B cell (primary cell): ENCODE measurements at regions not wholly inside any gene's neighbourhood (a gene's known extent, or its start where the extent isn't known, plus 50 kb on each side); places are given as distances from the start of the nearest gene placed in this dataset.

Experiments used
- ATAC-seq: fragments of 200-7000 bp; cut with Tn5 transposase; one replicate; pipeline ENCODE4 v1.10.0; 2021; ENCODE audit warnings: low read depth, mild to moderate bottlenecking, moderate number of reproducible peaks, moderate library complexity
- CTCF ChIA-PET: fragments of 350-600 bp; sonication (Branson Sonifier 250); formaldehyde crosslinking; loops from one replicate; lab custom pipeline; 2021; ENCODE audit warnings: antibody characterized with exemption, inconsistent platforms; lab: Charles Lee
- POLR2A ChIA-PET: fragments of 350-600 bp; sonication (Branson Sonifier 250); formaldehyde crosslinking; loops from one replicate; lab custom pipeline; 2021; ENCODE audit warnings: antibody characterized with exemption; lab: Charles Lee
- DNase-seq: peaks from one replicate; pipeline ENCODE4 v3.0.0; 2013
- H2AFZ ChIP-seq: 2 replicates; pipeline ENCODE4 v1.6.1; 2012; ENCODE audit warnings: mild to moderate bottlenecking, low read depth, low read length; ENCODE audit not compliant: insufficient read depth, poor library complexity, severe bottlenecking
- H3K27ac ChIP-seq, 2 donors: 1 replicate in 1 of 2; 2 replicates in 1 of 2; pipeline ENCODE4 v1.5.1; 2012 to 2013; ENCODE audit warnings: low read length in 2 of 2, mild to moderate bottlenecking in 2 of 2, moderate library complexity in 1 of 2
- H3K27me3 ChIP-seq, 4 experiments: fragments of 200-600 bp in 1 of 4; sonication (generic) in 1 of 4; replicated peaks in 1 of 4; 1 replicate in 2 of 4; 2 replicates in 2 of 4; pipeline versions ENCODE4 v1.6.1 to v1.7.0; 2013 to 2016; ENCODE audit warnings: low read length in 3 of 4, mild to moderate bottlenecking in 2 of 4, mixed read lengths in 1 of 4, moderate library complexity in 1 of 4; ENCODE audit not compliant: insufficient read depth in 4 of 4, control insufficient read depth in 3 of 4; ENCODE audit errors: control extremely low read depth in 1 of 4
- H3K36me3 ChIP-seq, 2 experiments: replicated peaks in 1 of 2; 1 replicate in 1 of 2; 2 replicates in 1 of 2; pipeline versions ENCODE4 v1.6.1 to v1.7.1; 2013; ENCODE audit warnings: low read length in 1 of 2; ENCODE audit not compliant: insufficient read depth in 2 of 2, control insufficient read depth in 1 of 2; ENCODE audit errors: control extremely low read depth in 1 of 2, extremely low read depth in 1 of 2
- H3K4me1 ChIP-seq, 2 donors: fragments of 200-600 bp in 1 of 2; sonication (generic) in 1 of 2; 1 replicate in 1 of 2; 2 replicates in 1 of 2; pipeline versions ENCODE4 v1.5.1 to v1.6.1; 2013 to 2017; ENCODE audit warnings: low read length in 2 of 2; ENCODE audit not compliant: control insufficient read depth in 2 of 2, insufficient read depth in 2 of 2
- H3K4me2 ChIP-seq: replicated peaks from 2 replicates; pipeline ENCODE3; 2012; ENCODE audit warnings: mild to moderate bottlenecking, low read depth, low read length; ENCODE audit not compliant: poor library complexity, severe bottlenecking
- H3K4me3 ChIP-seq, 5 experiments: fragments of 200-600 bp in 1 of 5; sonication (generic) in 1 of 5; 1 replicate in 3 of 5; 2 replicates in 2 of 5; pipeline versions ENCODE4 v1.5.1 to v1.7.0; 2011 to 2016; ENCODE audit warnings: low read length in 4 of 5, mild to moderate bottlenecking in 4 of 5, low read depth in 2 of 5, control low read depth in 1 of 5, moderate library complexity in 1 of 5; ENCODE audit not compliant: insufficient read depth in 1 of 5; ENCODE audit errors: control extremely low read depth in 1 of 5, extremely low read depth in 1 of 5
- H3K79me2 ChIP-seq: fragments of 200-600 bp; sonication (generic); one replicate; pipeline ENCODE4 v1.6.0; 2016; ENCODE audit warnings: low read length; ENCODE audit not compliant: control insufficient read depth, insufficient read depth
- H3K9ac ChIP-seq: fragments of 200-600 bp; sonication (generic); 2 replicates; pipeline ENCODE4 v1.6.1; 2017; ENCODE audit warnings: mild to moderate bottlenecking, low read length, moderate library complexity
- H3K9me3 ChIP-seq, 3 donors: one replicate each; pipeline versions ENCODE4 v1.6.1 to v1.7.1; 2013; ENCODE audit warnings: low read length in 2 of 3; ENCODE audit not compliant: control insufficient read depth in 2 of 3, insufficient read depth in 1 of 3; ENCODE audit errors: control extremely low read depth in 1 of 3
- H4K20me1 ChIP-seq: 2 replicates; pipeline ENCODE4 v1.6.0; 2012; ENCODE audit warnings: mild to moderate bottlenecking, low read length; ENCODE audit not compliant: insufficient read depth, control insufficient read depth, poor library complexity, severe bottlenecking
- H3K27ac Mint-ChIP-seq: one replicate; pipeline ENCODE4 v1.8.0; 2021; ENCODE audit warnings: mixed read lengths
- H3K27me3 Mint-ChIP-seq: one replicate; pipeline ENCODE4 v1.8.0; 2021; ENCODE audit warnings: mixed read lengths
- H3K4me1 Mint-ChIP-seq: one replicate; pipeline ENCODE4 v1.8.0; 2021; ENCODE audit warnings: mixed read lengths
- H3K4me3 Mint-ChIP-seq: one replicate; pipeline ENCODE4 v1.8.0; 2021; ENCODE audit warnings: mixed read lengths
- H3K9me3 Mint-ChIP-seq: one replicate; pipeline ENCODE4 v1.8.0; 2022; ENCODE audit warnings: mixed read lengths; ENCODE audit not compliant: insufficient read depth
- CTCF ChIP-seq: fragments of 200-600 bp; IDR thresholded peaks from one replicate; pipeline ENCODE4 v1.8.0; 2022; ENCODE audit warnings: antibody characterized with exemption, mild to moderate bottlenecking
- EZH2 ChIP-seq: IDR thresholded peaks from 2 replicates; pipeline ENCODE4 v1.6.1; 2012; ENCODE audit warnings: borderline replicate concordance, low read depth, mild to moderate bottlenecking, moderate library complexity, low read length; ENCODE audit not compliant: insufficient read depth, poor library complexity, severe bottlenecking
- WGBS: methylation state at CpG from one replicate; pipeline ENCODE4 v1.1.5; 2013; ENCODE audit warnings: missing lambda C conversion rate; ENCODE audit not compliant: insufficient coverage; 5-methylcytosine and 5-hydroxymethylcytosine counted together
- intact Hi-C: fragments of 100-400 bp; cut with micrococcal nuclease; formaldehyde crosslinking; loops from one replicate; pipeline ENCODE4 v1.10.0; 2022

GRCh38 chr16:55988013-55988412, 112.8 kb upstream of the CES5A start:
- Mint-ChIP-seq H3K4me3 (no peak overlapping the region), H3K27me3 (peaks cover 12% of the 10 kb centered on the region)

GRCh38 chr16:55982597-55982996, 107.4 kb upstream of the CES5A start:
- Histone ChIP-seq H3K4me3 (no peak overlapping the region), H3K36me3 (no peaks in the 10 kb centered on the region), H4K20me1 (no peaks in the 10 kb centered on the region), H3K4me2 (no peak overlapping the region), H3K4me1 (no peaks in the 10 kb centered on the region), H2AFZ (no peak overlapping the region), H3K9ac (no peak overlapping the region), H3K27ac (no peak overlapping the region), H3K27me3 (peaks cover 0 to 2% (median 0%) of the 10 kb centered on the region in 4 experiments), H3K9me3 (no peaks in the 10 kb centered on the region), H3K79me2 (no peaks in the 10 kb centered on the region)
- Mint-ChIP-seq H3K27me3 (peaks cover 6% of the 10 kb centered on the region), H3K9me3 (no peaks in the 10 kb centered on the region), H3K4me1 (no peaks in the 10 kb centered on the region), H3K4me3 (no peak overlapping the region), H3K27ac (no peak overlapping the region)
- ChIA-PET CTCF (no interaction called here), POLR2A (no interaction called here)
- no peak for ATAC-seq
- no peak for TF ChIP-seq EZH2
- TF ChIP-seq CTCF, result no peak
- intact Hi-C loops, result no loop called here
- WGBS, result no CpG with 5 or more reads among the region's 1 CpG
- no peak for DNase-seq

More at GRCh38 chr16:55988013-55988412, 112.8 kb upstream of the CES5A start:
- H3K4me1 Mint-ChIP-seq, result no peaks in the 10 kb centered on the region
- Histone ChIP-seq H4K20me1 (no peaks in the 10 kb centered on the region), H3K27ac (no peak overlapping the region), H3K27me3 (peaks cover 0 to 6% (median 0%) of the 10 kb centered on the region in 4 experiments), H3K36me3 (no peaks in the 10 kb centered on the region), H3K4me3 (no peak overlapping the region), H3K9ac (no peak overlapping the region), H3K4me2 (no peak overlapping the region), H2AFZ (no peak overlapping the region), H3K79me2 (no peaks in the 10 kb centered on the region), H3K4me1 (no peaks in the 10 kb centered on the region), H3K9me3 (peaks cover 0 to 12% (median 0%) of the 10 kb centered on the region in 3 donors)
- H3K27ac Mint-ChIP-seq, result no peak overlapping the region
- no peak for DNase-seq
- TF ChIP-seq CTCF (no peak), EZH2 (no peak)
- no peak for ATAC-seq
- WGBS, result no CpG with 5 or more reads among the region's 1 CpG
- POLR2A ChIA-PET, result no interaction called here
- intact Hi-C loops, result no loop called here
- no peaks in the 10 kb centered on the region for H3K9me3 Mint-ChIP-seq
- CTCF ChIA-PET, result no interaction called here
